Medulla oblongata (tissue), 1 donor: ENCODE measurements at regions not wholly inside any gene's neighbourhood (a gene's known extent, or its start where the extent isn't known, plus 50 kb on each side); places are given as distances from the start of the nearest gene placed in this dataset.
"Not testable (repeated sequence)": the region's sequence is repeated elsewhere in the genome, so short reads cannot be mapped to it uniquely, and the experiment has no call there.

ENCODE experiments used
- DNase-seq: peaks from one replicate; pipeline ENCODE4 v3.0.0-alpha.2; 2015; ENCODE audit errors: extremely low spot score

- DNase-seq: no peak
Observed at GRCh38 chr17:6257336-6257735, 177.6 kb downstream of the AIPL1 start.

GRCh38 chr17:6255322-6255721, 179.6 kb downstream of the AIPL1 start:
- DNase-seq: no peak

DNA sequence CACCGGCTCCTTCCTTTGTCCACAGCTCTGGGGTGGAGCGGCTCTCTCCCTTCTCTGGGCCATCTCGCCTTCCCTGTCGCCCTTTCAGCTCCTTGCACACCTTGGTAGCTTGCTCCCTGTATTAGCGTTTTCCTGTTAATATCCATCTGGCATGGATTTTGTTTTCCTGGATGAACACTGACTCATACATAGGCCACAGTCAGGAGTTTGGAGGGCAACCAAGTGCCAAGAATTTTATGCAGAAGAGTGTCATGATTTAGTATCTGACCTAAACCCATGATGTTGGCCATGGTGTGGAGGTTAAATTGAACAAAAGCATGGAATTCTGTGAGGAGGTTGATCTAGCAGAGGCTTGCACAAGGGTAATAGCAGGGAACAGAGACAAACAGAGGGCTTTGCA, 180.9 kb downstream of the AIPL1 start:
- no peak for DNase-seq

- not testable (repeated sequence) for DNase-seq
Observed at GRCh38 chr17:6251640-6252039, 181.5 kb downstream of the WSCD1 start.

DNA sequence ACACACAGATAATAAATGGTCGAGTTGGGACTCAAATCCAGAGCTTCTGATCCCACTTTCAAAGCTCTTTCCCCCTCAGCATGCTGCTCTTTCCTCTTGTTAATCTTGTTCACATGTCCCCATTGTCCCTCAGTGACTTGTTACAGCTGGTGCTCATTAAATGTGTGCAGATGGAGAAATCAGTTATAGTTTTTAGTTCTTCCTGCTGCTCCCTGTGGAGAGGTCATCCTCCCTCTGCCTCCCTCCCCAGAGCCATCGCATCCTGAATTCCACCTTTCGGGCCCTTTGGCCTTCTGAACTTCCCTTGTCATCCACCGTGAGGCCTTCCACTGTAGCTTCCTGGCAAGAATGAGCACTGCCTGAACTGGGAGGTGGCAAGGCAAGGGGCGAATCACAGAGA, 179.6 kb downstream of the WSCD1 start:
- DNase-seq: no peak

GRCh38 chr17:6248061-6248460, 177.9 kb downstream of the WSCD1 start:
- DNase-seq: no peak

DNA sequence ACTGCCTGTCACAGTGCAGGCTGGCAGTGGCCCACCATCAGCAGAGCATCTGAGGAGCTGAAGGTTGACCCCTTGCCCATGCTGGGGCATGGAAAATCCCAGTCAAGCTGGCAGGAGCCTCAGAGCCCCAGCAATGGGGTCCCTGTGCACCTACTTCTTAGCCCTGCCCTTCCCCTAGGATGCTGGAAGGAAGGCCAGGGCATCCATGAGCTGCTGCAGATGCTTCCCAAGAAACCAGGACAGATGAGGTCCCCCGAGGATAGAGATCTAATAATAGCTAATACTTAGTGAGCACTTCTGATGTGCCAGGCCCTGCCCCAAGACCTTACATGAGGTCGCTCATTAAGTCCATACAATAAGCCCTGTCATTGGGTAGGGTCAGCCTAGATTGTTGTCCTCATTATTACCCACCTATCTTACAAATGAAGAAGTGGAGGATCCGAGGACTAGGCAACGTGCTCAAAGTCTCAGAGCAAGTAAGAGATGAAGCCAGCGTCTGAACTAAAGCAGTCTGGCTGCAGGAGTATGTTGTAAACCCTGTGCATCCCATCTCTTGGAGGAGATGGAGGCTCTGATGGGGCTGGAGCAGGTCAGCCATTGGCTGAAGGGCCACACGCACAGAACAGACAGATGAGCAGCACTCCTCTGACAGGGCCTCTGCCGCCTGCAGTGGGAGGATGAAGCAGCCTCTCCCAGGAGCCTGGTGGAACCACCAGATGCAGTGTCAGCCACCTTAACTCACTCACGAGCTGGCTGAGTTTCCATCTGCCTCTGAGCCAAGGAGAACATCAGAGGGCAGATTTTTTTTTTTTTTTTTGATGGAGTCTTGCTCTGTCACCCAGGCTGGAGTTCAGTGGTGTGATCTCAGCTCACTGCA, 175.4 kb downstream of the WSCD1 start:
- DNase-seq: no peak

- no peak for DNase-seq
Observed at GRCh38 chr17:6244796-6245195, 174.6 kb downstream of the WSCD1 start.

- no peak for DNase-seq
Observed at GRCh38 chr17:6244253-6244652, 174.1 kb downstream of the WSCD1 start.

DNA sequence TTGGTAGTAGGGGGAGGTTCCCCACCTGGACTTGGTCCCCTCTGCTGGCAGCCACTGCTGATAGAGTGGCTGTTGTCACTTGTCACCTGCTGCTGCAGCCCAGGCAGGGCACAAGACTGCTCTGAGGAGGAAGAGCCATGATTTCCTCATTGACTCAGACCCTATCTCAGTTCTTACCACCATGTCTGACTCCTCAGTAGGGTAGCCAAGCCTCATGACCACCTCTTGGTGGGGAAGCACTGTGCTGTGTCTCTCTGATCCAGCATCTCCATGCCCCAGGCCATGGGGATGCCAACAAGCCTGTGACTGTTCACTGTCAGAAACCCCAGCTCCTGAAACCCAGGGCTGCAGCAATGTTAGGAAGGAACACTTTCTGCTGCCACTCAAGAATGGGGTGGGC, 173.0 kb downstream of the WSCD1 start:
- DNase-seq: no peak

DNA sequence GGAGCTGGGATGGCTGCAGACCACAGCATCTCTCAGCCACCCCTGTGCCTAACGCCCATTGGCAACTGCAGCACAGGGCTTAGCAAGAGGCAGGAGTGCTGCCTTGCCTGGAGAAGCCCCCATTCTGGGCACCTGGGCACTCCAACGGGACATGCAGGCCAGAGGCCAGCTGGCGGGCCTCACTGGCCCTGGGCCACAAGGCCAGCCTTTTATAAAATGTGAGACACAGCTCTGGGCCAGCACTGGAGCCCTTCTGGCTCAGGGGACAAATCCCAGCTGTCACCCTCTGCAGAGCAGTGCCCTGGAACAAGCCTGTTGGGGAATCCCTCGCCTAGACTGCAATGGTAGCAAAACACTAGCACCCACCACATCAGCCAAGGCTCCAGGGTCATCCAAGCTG, 171.8 kb downstream of the WSCD1 start:
- DNase-seq: peak; percentile 29

- DNase-seq: no peak
Observed at GRCh38 chr17:6241381-6241780, 171.2 kb downstream of the WSCD1 start.

DNA sequence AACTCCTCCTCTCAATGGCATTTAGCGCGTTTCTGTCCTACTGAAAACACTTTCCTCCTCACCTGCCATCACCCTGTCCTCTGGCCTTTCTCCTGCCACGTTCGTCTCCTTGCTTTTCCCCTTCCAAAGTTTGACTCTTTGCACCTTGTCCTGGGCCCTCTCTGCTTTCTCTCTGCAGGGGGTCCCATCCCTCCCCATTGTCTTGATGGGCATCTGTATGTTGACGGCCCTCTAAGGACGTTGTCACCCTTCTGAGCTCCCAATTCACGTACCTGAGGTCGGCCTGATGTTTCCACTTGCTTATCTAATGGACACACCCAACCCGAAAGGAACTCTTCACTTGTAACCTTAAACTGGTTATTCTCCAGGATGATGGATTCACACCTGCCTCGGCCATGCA, 170.4 kb downstream of the WSCD1 start:
- no peak for DNase-seq

DNA sequence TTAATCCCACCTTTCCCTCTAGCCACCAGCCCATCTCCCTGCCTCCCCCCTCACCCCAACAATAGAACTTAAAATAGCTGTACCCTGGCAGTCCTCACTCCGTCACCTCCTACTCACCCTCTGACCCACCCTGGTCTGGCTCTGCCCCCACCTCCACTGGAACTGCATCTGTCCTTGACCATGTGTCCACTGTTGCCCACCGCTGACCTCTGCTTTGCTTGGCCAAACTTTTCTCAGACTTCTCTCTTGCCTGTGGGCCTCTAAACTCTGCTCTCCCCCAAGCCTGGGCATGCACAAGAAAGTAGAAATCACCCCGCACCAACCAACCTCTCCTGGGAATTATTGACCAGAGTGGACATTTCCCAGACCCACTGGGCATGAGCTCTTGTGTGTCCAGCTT, 169.8 kb downstream of the WSCD1 start:
- DNase-seq: no peak

GRCh38 chr17:6239241-6239798, 169.1 kb downstream of the WSCD1 start:
- DNase-seq: no peak

DNA sequence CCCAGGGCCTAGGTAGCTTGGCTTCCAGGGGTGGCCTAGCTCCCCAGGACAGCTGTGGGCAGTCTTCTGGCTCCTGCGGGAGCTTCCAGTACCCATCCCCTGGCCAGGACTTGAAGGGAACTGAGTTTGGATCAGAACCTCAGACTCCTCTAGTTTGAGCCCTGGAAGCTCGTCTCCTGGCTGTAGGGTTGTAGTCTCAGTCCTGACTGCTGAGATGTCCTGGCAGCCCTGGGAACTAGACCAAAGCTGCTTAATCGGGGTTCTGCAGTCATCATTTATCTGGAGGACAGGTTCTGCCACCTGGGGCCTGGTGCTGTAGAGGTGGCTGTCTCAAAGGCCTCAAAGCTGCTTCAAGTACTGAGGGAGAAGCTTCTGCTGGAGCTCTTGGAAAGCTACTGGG, 163.7 kb downstream of the WSCD1 start:
- no peak for DNase-seq

- no peak for DNase-seq
Observed at GRCh38 chr17:6233339-6233738, 163.2 kb downstream of the WSCD1 start.

DNA sequence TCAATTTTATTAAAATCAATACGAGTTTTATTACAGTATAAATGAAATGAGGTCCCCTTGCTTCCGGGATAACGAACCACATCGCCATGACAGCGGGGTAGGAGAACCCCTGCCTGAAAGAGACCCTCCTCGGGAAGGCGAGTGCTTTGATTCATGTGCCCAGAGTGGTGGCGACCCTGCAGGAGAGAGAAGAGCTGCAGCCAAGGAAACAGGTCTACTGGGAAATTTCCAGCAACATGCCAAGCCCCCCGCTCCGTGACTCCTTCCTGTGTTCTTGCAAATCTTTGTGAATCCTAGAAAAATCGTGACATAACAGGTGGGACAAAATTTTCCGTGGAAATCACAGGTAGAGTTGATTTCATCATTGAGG, 162.5 kb downstream of the WSCD1 start:
- no peak for DNase-seq

DNA sequence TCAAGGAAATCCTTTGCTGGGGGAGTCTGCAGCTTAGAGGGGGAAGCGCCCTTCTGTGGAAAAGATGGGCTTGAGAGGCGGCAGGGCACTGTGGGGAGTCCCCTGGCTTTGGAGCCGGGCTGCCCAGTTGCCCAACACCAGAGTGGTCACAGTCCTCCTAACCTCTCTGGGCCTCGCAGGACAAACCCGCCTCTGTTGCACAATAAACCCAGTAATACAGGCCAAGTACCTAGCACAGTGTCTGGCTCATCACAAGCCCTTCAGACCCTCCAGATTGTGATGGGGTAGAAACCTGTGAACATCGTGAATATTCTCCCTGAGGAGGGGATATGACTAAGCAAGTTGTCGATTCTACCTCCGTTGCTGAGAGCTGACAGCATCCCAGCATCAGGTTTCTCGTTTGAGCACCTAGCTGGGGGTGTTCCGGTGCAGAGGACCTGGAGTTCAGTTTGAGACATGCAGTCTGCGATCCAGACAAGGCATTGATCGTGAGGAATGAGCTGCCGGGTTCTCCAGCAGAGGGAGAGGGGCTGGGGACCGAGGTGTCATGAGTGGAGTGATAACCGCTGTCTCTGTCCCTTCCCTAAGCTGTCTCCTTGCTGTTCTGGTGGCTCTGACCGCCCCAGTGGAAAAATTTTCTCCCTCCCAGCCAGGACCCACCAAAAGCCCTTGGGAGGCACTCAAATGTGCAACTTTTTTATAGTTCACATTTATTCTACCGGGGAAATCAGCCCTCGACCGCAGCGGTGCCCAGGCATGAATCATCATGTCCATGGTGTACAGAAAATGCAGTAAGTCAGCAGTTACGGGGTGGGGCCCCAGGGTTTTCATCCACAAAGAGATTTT, 161.9 kb downstream of the WSCD1 start:
- DNase-seq: no peak

GRCh38 chr17:6231465-6231864, 161.3 kb downstream of the WSCD1 start:
- DNase-seq: no peak

DNA sequence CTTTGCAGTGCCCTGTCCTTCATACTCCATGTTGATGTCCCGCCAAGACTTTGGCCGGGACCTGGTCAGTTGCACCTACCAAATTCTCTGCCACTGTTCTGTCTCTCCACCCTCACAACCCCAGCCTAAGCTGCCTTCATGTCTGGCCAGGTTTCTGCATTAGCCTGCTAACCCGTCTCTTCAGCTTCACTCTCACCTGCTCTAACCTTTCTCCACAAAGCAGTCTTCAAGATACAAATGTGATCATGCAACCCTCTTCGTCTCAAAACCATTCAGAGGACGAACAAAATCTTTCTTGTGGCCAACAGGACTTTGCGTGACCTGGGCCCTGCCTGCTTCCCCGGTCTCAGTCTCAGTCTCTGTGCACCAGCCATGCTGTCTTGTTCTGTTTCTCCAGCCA, 148.2 kb downstream of the WSCD1 start:
- no peak for DNase-seq
